PFSK-1 (cell line): ENCODE measurements at regions not wholly inside any gene's neighbourhood (a gene's known extent, or its start where the extent isn't known, plus 50 kb on each side); places are given as distances from the start of the nearest gene placed in this dataset.

ENCODE experiments used
- FOXP2 ChIP-seq: optimal IDR thresholded peaks from 2 replicates; pipeline ENCODE3; 2011; ENCODE audit warnings: borderline replicate concordance, control low read depth, inconsistent platforms; ENCODE audit not compliant: insufficient read depth; ENCODE audit errors: extremely low read length, extremely low read depth
- POLR2AphosphoS5 ChIP-seq: IDR thresholded peaks from 2 replicates; pipeline ENCODE4 v1.6.1; 2012; ENCODE audit warnings: low read depth, mild to moderate bottlenecking, control low read depth, low read length, moderate library complexity
- SIN3A ChIP-seq: IDR thresholded peaks from 2 replicates; pipeline ENCODE4 v1.6.1; 2012; ENCODE audit warnings: mild to moderate bottlenecking, low read length, moderate library complexity, borderline replicate concordance; ENCODE audit not compliant: insufficient read depth
- TAF1 ChIP-seq: IDR thresholded peaks from 2 replicates; pipeline ENCODE4 v1.6.1; 2012; ENCODE audit warnings: low read length, control low read depth, borderline replicate concordance; ENCODE audit not compliant: insufficient read depth
- TF ChIP-seq, protein P1 (sequence below), 2 experiments: IDR thresholded peaks; 2 replicates each; pipeline versions ENCODE4 v1.6.1 to v1.8.0; 2011 to 2012; ENCODE audit warnings: low read depth in 2 of 2, low read length in 2 of 2, control low read depth in 1 of 2, inconsistent platforms in 1 of 2, mild to moderate bottlenecking in 1 of 2, moderate library complexity in 1 of 2; ENCODE audit not compliant: insufficient read depth in 1 of 2

DNA sequence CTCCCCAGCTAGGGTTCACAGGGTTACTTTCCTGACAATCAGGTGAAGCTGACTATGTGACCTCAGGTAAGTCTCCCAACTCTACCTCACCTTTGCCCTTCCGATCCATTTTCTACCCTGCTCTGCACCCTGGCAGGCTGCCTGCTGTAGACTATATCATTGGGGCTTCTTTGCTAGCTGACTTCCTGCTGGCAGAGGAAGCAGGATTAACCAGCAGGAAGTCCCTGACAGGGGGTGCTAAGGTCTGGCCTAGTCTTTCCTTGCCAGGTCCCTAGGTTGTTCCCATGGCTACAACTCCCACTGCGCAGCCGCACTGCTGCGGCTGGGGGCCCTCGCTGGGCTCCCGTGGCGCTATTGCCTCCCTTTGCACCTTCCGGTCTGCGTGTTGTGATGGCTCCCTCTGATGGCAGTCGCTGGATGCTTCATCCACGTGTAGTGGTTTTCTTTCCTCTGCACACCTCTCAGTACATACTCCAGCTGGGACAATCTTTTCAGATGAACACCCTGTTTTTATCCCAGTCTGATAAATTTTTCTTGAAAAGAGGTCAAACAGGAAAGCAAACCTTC lies 365.9 kb downstream of the REEP3 start:
- TF ChIP-seq FOXP2: no peak
- no peak for TF ChIP-seq POLR2AphosphoS5
- no peak for TF ChIP-seq TAF1
- TF ChIP-seq, protein P1, sequence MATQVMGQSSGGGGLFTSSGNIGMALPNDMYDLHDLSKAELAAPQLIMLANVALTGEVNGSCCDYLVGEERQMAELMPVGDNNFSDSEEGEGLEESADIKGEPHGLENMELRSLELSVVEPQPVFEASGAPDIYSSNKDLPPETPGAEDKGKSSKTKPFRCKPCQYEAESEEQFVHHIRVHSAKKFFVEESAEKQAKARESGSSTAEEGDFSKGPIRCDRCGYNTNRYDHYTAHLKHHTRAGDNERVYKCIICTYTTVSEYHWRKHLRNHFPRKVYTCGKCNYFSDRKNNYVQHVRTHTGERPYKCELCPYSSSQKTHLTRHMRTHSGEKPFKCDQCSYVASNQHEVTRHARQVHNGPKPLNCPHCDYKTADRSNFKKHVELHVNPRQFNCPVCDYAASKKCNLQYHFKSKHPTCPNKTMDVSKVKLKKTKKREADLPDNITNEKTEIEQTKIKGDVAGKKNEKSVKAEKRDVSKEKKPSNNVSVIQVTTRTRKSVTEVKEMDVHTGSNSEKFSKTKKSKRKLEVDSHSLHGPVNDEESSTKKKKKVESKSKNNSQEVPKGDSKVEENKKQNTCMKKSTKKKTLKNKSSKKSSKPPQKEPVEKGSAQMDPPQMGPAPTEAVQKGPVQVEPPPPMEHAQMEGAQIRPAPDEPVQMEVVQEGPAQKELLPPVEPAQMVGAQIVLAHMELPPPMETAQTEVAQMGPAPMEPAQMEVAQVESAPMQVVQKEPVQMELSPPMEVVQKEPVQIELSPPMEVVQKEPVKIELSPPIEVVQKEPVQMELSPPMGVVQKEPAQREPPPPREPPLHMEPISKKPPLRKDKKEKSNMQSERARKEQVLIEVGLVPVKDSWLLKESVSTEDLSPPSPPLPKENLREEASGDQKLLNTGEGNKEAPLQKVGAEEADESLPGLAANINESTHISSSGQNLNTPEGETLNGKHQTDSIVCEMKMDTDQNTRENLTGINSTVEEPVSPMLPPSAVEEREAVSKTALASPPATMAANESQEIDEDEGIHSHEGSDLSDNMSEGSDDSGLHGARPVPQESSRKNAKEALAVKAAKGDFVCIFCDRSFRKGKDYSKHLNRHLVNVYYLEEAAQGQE (IDR thresholded peaks at IDR 0.05; ENCODE audit: insufficient read depth in 1 of 2, low read depth in 2 of 2, low read length in 2 of 2): no peak
- no peak for TF ChIP-seq SIN3A
